NT2/D1 (cell line): ENCODE measurements at regions not wholly inside any gene's neighbourhood (a gene's known extent, or its start where the extent isn't known, plus 50 kb on each side); places are given as distances from the start of the nearest gene placed in this dataset.
A peak's percentile ranks its signal among the peaks of the same experiment; 100 is the strongest.

Experiments
- DNase-seq: peaks from one replicate; pipeline ENCODE4 v3.0.0-alpha.2; 2011; ENCODE audit warnings: low read depth, low spot score
- H3K27me3 ChIP-seq: 2 replicates; pipeline ENCODE4 v1.6.0; 2011; ENCODE audit warnings: mild to moderate bottlenecking; ENCODE audit not compliant: insufficient read length, insufficient read depth
- H3K36me3 ChIP-seq: 2 replicates; pipeline ENCODE4 v1.6.1; 2011; ENCODE audit warnings: mild to moderate bottlenecking, low read length, mixed read lengths; ENCODE audit not compliant: insufficient read depth, insufficient read length
- H3K4me1 ChIP-seq: 2 replicates; pipeline ENCODE4 v1.5.1; 2011; ENCODE audit not compliant: insufficient read depth, insufficient read length
- H3K4me3 ChIP-seq: 2 replicates; pipeline ENCODE4 v1.5.1; 2011; ENCODE audit warnings: low read depth; ENCODE audit not compliant: insufficient read length
- H3K9ac ChIP-seq: 2 replicates; pipeline ENCODE4 v1.6.0; 2011; ENCODE audit warnings: low read depth; ENCODE audit not compliant: insufficient read length
- H3K9me3 ChIP-seq: 2 replicates; pipeline ENCODE4 v1.5.1; 2011; ENCODE audit warnings: mild to moderate bottlenecking, low read length; ENCODE audit not compliant: insufficient read depth
- SUZ12 ChIP-seq: IDR thresholded peaks from 2 replicates; pipeline ENCODE4 v1.6.1; 2011; ENCODE audit not compliant: insufficient read length, insufficient read depth; ENCODE audit errors: extremely low read depth
- YY1 ChIP-seq: IDR thresholded peaks from 2 replicates; pipeline ENCODE4 v1.6.1; 2011; ENCODE audit not compliant: insufficient read length, insufficient read depth
- ZNF274 ChIP-seq: IDR thresholded peaks from 2 replicates; pipeline ENCODE4 v1.6.1; 2011; ENCODE audit warnings: mild to moderate bottlenecking, low read depth, low read length

- Histone ChIP-seq H3K9ac (no peak overlapping the region), H3K4me1 (no peaks in the 10 kb centered on the region), H3K27me3 (no peaks in the 10 kb centered on the region), H3K36me3 (no peaks in the 10 kb centered on the region), H3K4me3 (no peak overlapping the region), H3K9me3 (no peaks in the 10 kb centered on the region)
- TF ChIP-seq YY1 (no peak), ZNF274 (no peak), SUZ12 (no peak)
- DNase-seq = no peak
Observed at GRCh38 chr4:166482758-166483157, 609.7 kb downstream of the TLL1 start.

- no peak for DNase-seq
- H3K4me1 ChIP-seq = no peaks in the 10 kb centered on the region
Observed at GRCh38 chr4:166491635-166492034, 618.6 kb downstream of the TLL1 start.

DNA sequence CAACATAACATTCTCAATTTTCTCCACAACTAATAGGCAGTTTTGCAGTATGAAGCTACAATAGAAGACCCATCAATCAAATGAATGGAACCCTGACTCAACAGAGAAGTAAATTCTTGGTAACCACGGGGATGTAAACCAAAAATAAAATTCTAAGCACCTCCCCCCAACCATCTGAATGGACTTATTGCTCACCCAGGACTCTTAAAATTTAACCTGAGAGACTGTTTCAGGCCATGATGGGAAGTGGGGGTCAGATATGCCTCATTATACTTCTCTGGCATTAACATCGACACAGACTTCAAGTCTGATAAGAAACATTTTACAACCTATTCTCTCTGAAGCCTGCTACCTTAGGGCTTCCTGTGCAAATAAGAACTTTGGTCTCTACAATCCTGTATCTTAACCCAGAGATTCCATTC, 620.9 kb downstream of the TLL1 start:
- no peaks in the 10 kb centered on the region for H3K36me3 ChIP-seq
- no peaks in the 10 kb centered on the region for H3K4me1 ChIP-seq
- no peak overlapping the region for H3K4me3 ChIP-seq
- no peak overlapping the region for H3K9ac ChIP-seq
- DNase-seq = no peak
- no peaks in the 10 kb centered on the region for H3K9me3 ChIP-seq
- TF ChIP-seq YY1 (no peak), ZNF274 (no peak), SUZ12 (no peak)
- no peaks in the 10 kb centered on the region for H3K27me3 ChIP-seq

More at GRCh38 chr4:166491635-166492034, 618.6 kb downstream of the TLL1 start:
- no peaks in the 10 kb centered on the region for H3K36me3 ChIP-seq
- no peaks in the 10 kb centered on the region for H3K9me3 ChIP-seq
- no peak overlapping the region for H3K9ac ChIP-seq
- TF ChIP-seq SUZ12 (no peak), ZNF274 (no peak)
- H3K4me3 ChIP-seq = no peak overlapping the region
- H3K27me3 ChIP-seq = no peaks in the 10 kb centered on the region

DNA sequence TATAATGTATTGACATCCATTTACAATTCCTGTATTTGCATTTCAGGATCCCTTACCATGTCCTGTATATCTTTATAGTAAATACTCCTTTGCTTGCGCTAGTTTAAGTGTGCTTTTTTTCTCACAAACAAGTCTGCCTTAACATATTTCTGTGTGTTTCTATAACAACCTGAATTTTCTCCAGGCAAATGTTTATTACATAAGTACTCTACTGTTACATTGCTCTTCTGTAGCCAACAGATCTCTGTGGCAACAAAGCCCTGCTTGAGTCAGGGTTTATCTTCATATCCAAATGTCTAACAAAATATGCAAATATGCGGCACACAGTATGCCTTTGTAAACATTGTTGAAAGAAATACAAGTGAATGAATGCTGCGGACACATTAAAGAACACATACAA, 625.5 kb downstream of the TLL1 start:
- Histone ChIP-seq H3K9ac (no peak overlapping the region), H3K27me3 (no peaks in the 10 kb centered on the region), H3K4me1 (no peaks in the 10 kb centered on the region), H3K9me3 (no peaks in the 10 kb centered on the region), H3K4me3 (no peak overlapping the region), H3K36me3 (no peaks in the 10 kb centered on the region)
- no peak for TF ChIP-seq SUZ12
- TF ChIP-seq YY1 = no peak
- no peak for TF ChIP-seq ZNF274
- DNase-seq = no peak

GRCh38 chr4:166499820-166500219, 626.8 kb downstream of the TLL1 start:
- no peak for DNase-seq
- no peaks in the 10 kb centered on the region for H3K4me1 ChIP-seq
- no peak for TF ChIP-seq SUZ12
- TF ChIP-seq YY1 = no peak
- TF ChIP-seq ZNF274 = no peak
- H3K4me3 ChIP-seq = no peak overlapping the region
- H3K9me3 ChIP-seq = no peaks in the 10 kb centered on the region
- no peaks in the 10 kb centered on the region for H3K36me3 ChIP-seq
- H3K27me3 ChIP-seq = no peaks in the 10 kb centered on the region
- no peak overlapping the region for H3K9ac ChIP-seq

DNA sequence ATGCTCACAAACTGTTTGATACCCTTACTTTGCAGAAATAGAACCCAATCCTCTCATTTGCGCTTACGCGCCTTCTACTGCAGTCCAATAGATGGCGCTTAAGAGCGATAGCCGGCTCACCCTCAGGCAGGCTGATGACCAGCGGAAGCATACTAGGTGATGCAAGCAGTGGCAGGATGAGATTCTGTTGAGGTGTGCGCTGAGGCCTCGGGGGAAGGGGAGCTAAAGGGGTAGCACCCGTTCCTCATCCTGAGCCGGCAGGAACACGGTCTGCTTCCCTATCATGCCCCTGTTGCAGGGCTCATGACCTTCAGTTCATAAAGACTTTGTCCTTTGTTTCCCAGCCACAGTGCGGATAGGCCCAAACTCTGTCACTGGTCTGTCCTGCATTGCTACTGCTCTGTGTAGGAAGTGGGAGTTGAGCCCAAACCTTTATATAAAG, 628.9 kb downstream of the TLL1 start:
- Histone ChIP-seq H3K9ac (no peak overlapping the region), H3K36me3 (no peaks in the 10 kb centered on the region), H3K27me3 (no peaks in the 10 kb centered on the region), H3K4me3 (no peak overlapping the region), H3K9me3 (no peaks in the 10 kb centered on the region), H3K4me1 (no peaks in the 10 kb centered on the region)
- DNase-seq = peak; percentile 22
- TF ChIP-seq YY1 (no peak), SUZ12 (no peak), ZNF274 (no peak)

DNA sequence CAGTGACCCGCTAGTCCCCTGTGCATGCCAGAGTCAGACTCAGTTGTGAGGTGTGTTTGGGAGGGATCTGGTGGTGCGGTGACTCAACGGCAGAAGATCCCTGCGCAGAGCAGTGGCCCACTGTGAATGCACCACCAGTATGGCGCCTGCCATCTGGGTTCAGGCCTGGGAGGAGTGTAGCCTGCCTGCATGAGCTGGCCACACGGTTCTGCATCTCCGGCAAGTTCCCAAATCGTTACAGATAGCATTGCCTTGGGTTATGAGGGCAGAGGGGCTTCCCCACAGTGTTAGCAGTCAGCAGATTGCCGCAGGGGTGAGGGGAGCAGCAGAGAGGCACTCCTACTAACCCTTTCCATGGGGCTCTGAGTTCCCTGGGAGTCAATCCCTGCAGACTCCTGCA, 629.6 kb downstream of the TLL1 start:
- H3K27me3 ChIP-seq = no peaks in the 10 kb centered on the region
- no peak overlapping the region for H3K9ac ChIP-seq
- DNase-seq = no peak
- H3K4me3 ChIP-seq = no peak overlapping the region
- no peaks in the 10 kb centered on the region for H3K9me3 ChIP-seq
- no peaks in the 10 kb centered on the region for H3K4me1 ChIP-seq
- H3K36me3 ChIP-seq = no peaks in the 10 kb centered on the region
- TF ChIP-seq SUZ12 (no peak), YY1 (no peak), ZNF274 (no peak)
